A673 (cell line): ENCODE measurements at regions not wholly inside any gene's neighbourhood (a gene's known extent, or its start where the extent isn't known, plus 50 kb on each side); places are given as distances from the start of the nearest gene placed in this dataset.

Source experiments
- EZH2 ChIP-seq: fragments of 200-600 bp; sonication (generic); IDR thresholded peaks from 2 replicates; pipeline ENCODE4 v1.6.1; 2017; ENCODE audit warnings: borderline replicate concordance, low read depth, mild to moderate bottlenecking, mixed read lengths, antibody characterized with exemption, low read length; ENCODE audit not compliant: poor library complexity, severe bottlenecking
- TF ChIP-seq, protein P1 (sequence below): fragments of 300-800, 200-600 bp; sonication (generic); conservative IDR thresholded peaks from 2 replicates; pipeline ENCODE4 v1.5.1; 2017; ENCODE audit warnings: low read depth, mild to moderate bottlenecking, antibody characterized with exemption, low read length, moderate library complexity, mixed read lengths

DNA sequence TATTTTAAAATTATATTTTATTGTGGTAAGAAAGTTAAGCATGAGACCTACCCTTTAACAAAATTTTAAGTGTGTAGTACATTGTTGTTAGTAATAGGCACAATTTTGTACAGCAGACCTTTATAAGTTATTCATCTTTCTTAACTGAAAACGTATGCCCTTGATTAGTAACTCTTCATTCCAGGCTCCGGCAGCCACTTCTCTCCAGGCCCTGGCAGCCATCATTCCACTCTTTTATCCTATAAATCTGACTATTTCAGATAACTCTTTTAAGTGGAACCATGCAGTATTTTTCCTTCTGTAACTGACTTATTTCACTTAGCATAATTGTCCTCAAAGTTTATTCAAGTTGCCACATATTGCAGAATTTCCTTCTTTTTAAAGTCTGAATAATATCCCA lies 348.2 kb downstream of the CDH11 start:
- TF ChIP-seq EZH2, result no peak
- TF ChIP-seq, protein P1, sequence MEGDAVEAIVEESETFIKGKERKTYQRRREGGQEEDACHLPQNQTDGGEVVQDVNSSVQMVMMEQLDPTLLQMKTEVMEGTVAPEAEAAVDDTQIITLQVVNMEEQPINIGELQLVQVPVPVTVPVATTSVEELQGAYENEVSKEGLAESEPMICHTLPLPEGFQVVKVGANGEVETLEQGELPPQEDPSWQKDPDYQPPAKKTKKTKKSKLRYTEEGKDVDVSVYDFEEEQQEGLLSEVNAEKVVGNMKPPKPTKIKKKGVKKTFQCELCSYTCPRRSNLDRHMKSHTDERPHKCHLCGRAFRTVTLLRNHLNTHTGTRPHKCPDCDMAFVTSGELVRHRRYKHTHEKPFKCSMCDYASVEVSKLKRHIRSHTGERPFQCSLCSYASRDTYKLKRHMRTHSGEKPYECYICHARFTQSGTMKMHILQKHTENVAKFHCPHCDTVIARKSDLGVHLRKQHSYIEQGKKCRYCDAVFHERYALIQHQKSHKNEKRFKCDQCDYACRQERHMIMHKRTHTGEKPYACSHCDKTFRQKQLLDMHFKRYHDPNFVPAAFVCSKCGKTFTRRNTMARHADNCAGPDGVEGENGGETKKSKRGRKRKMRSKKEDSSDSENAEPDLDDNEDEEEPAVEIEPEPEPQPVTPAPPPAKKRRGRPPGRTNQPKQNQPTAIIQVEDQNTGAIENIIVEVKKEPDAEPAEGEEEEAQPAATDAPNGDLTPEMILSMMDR, result no peak
